Naive thymus-derived CD4-positive, alpha-beta T cell (primary cell): ENCODE measurements at regions not wholly inside any gene's neighbourhood (a gene's known extent, or its start where the extent isn't known, plus 50 kb on each side); places are given as distances from the start of the nearest gene placed in this dataset.

Experiments used
- ATAC-seq: fragments of 150-1000 bp; cut with Tn5 transposase; 2 replicates; pipeline ENCODE4 v1.10.0; 2021; ENCODE audit warnings: mild to moderate bottlenecking, moderate library complexity
- CTCF ChIA-PET: fragments of 350-600 bp; sonication (Branson Sonifier 250); formaldehyde crosslinking; loops from one replicate; lab custom pipeline; 2021; ENCODE audit warnings: antibody characterized with exemption; lab: Charles Lee
- POLR2A ChIA-PET: fragments of 350-600 bp; sonication (Branson Sonifier 250); formaldehyde crosslinking; loops from one replicate; lab custom pipeline; 2021; ENCODE audit warnings: antibody characterized with exemption, inconsistent platforms; lab: Charles Lee
- DNase-seq, 9 donors: peaks; one replicate each; pipeline versions ENCODE4 v3.0.0 to v3.0.0-alpha.2; 2020 to 2022; ENCODE audit warnings: mixed read lengths in 1 of 9
- H3K27ac ChIP-seq: one replicate; pipeline ENCODE4 v1.7.0; 2013; ENCODE audit warnings: mild to moderate bottlenecking, low read depth, low read length, moderate library complexity
- H3K27me3 ChIP-seq, 2 donors: one replicate each; pipeline ENCODE4 v1.7.0; 2013; ENCODE audit warnings: low read length in 2 of 2, mild to moderate bottlenecking in 2 of 2, moderate library complexity in 2 of 2; ENCODE audit not compliant: control insufficient read depth in 2 of 2, insufficient read depth in 2 of 2
- H3K36me3 ChIP-seq, 3 experiments: 1 replicate in 2 of 3; 2 replicates in 1 of 3; pipeline ENCODE4 v1.7.0; 2013; ENCODE audit warnings: low read length in 3 of 3, mild to moderate bottlenecking in 3 of 3, moderate library complexity in 1 of 3; ENCODE audit not compliant: insufficient read depth in 3 of 3, control insufficient read depth in 2 of 3
- H3K4me1 ChIP-seq, 2 donors: one replicate each; pipeline ENCODE4 v1.7.0; 2013; ENCODE audit warnings: low read length in 2 of 2, mild to moderate bottlenecking in 2 of 2, moderate library complexity in 1 of 2; ENCODE audit not compliant: control insufficient read depth in 2 of 2, insufficient read depth in 2 of 2
- H3K4me3 ChIP-seq: 2 replicates; pipeline ENCODE4 v1.7.0; 2013; ENCODE audit warnings: mild to moderate bottlenecking, low read length
- H3K9me3 ChIP-seq, 3 experiments: 1 replicate in 2 of 3; 2 replicates in 1 of 3; pipeline ENCODE4 v1.7.0; 2013; ENCODE audit warnings: low read length in 3 of 3; ENCODE audit not compliant: control insufficient read depth in 2 of 3
- H3K27ac Mint-ChIP-seq, 9 donors: one replicate each; pipeline ENCODE4 v1.8.0; 2020 to 2022; ENCODE audit warnings: mixed read lengths in 9 of 9, mild to moderate bottlenecking in 8 of 9, moderate library complexity in 5 of 9, inconsistent platforms in 2 of 9
- H3K27me3 Mint-ChIP-seq, 5 donors: one replicate each; pipeline ENCODE4 v1.8.0; 2021 to 2022; ENCODE audit warnings: mixed read lengths in 5 of 5, mild to moderate bottlenecking in 1 of 5
- H3K36me3 Mint-ChIP-seq, 5 donors: one replicate each; pipeline ENCODE4 v1.8.0; 2020 to 2022; ENCODE audit warnings: mixed read lengths in 5 of 5, mild to moderate bottlenecking in 3 of 5, inconsistent platforms in 1 of 5
- H3K4me1 Mint-ChIP-seq, 7 donors: one replicate each; pipeline ENCODE4 v1.8.0; 2020 to 2022; ENCODE audit warnings: mixed read lengths in 7 of 7, mild to moderate bottlenecking in 3 of 7, inconsistent platforms in 1 of 7
- H3K4me3 Mint-ChIP-seq, 10 donors: one replicate each; pipeline ENCODE4 v1.8.0; 2020 to 2022; ENCODE audit warnings: mild to moderate bottlenecking in 10 of 10, mixed read lengths in 10 of 10, moderate library complexity in 6 of 10, inconsistent platforms in 2 of 10
- H3K9me3 Mint-ChIP-seq, 11 donors: one replicate each; pipeline ENCODE4 v1.8.0; 2020 to 2022; ENCODE audit warnings: mixed read lengths in 11 of 11, mild to moderate bottlenecking in 4 of 11, inconsistent platforms in 1 of 11, moderate library complexity in 1 of 11
- intact Hi-C, 2 donors: fragments of 100-400 bp; cut with micrococcal nuclease; formaldehyde crosslinking; loops; one replicate each; pipeline ENCODE4 v1.15.1; 2023

DNA sequence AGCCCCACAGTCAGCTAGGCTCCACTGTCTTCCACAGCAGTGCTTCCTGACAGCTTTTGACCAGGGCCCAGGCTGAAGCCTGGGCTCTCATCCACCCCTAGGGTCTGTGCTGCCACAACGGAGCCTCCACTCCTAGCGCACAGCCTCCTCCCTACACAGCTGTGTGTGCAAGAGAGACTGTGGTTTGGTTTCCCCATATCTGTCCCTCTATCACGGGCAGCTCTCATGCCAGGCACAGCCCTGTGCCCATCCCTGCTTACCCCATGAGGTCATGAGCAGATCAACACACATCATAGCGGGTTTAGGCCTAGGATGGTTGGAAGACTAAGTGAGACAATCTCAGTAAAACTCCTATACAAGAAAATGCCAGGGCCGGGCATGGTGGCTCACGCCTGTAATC is 61.7 kb upstream of the PLXNA4 start:
- no peak overlapping the region for H3K27ac Mint-ChIP-seq
- H3K4me3 ChIP-seq, result no peak overlapping the region
- H3K36me3 ChIP-seq, result no peaks in the 10 kb centered on the region
- peaks cover 0 to 4% (median 0%) of the 10 kb centered on the region in 11 donors for H3K9me3 Mint-ChIP-seq
- H3K4me1 ChIP-seq, result no peaks in the 10 kb centered on the region
- H3K36me3 Mint-ChIP-seq, result no peaks in the 10 kb centered on the region
- no peaks in the 10 kb centered on the region for H3K27me3 Mint-ChIP-seq
- ATAC-seq, result no peak
- no peaks in the 10 kb centered on the region for H3K9me3 ChIP-seq
- no peak overlapping the region for H3K27ac ChIP-seq
- intact Hi-C loops, result no loop called here
- DNase-seq, result no peak
- CTCF ChIA-PET, result no interaction called here
- no peak overlapping the region for H3K4me3 Mint-ChIP-seq
- H3K27me3 ChIP-seq, result no peaks in the 10 kb centered on the region
- POLR2A ChIA-PET, result no interaction called here
- peaks cover 0 to 3% (median 0%) of the 10 kb centered on the region in 7 donors for H3K4me1 Mint-ChIP-seq

DNA sequence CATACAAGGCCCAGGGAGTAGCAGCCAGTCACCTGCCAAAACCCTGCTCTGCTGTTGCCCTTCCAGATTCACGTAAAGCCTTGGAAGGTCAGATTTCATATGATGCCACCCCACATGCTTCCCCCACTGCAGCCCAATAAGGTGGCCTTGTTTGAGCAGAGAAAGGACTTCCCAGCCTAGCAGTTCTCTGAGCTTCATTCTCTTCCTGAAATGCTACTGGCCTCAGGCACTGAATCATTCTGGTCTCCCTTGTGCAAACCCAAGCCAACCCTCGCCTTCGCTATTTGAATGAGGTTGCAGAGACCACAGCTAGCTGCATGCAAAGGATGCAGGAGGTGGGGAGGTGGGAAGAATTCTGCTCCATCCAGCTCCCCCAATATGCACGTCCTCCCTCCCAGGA is 60.3 kb upstream of the PLXNA4 start:
- H3K27me3 Mint-ChIP-seq, result no peaks in the 10 kb centered on the region
- no peak overlapping the region for H3K27ac Mint-ChIP-seq
- peaks cover 0 to 4% (median 0%) of the 10 kb centered on the region in 11 donors for H3K9me3 Mint-ChIP-seq
- Histone ChIP-seq H3K9me3 (no peaks in the 10 kb centered on the region), H3K4me3 (no peak overlapping the region), H3K27ac (no peak overlapping the region), H3K4me1 (no peaks in the 10 kb centered on the region), H3K36me3 (no peaks in the 10 kb centered on the region), H3K27me3 (no peaks in the 10 kb centered on the region)
- intact Hi-C loops, result no loop called here
- no peaks in the 10 kb centered on the region for H3K36me3 Mint-ChIP-seq
- no peak for ATAC-seq
- H3K4me3 Mint-ChIP-seq, result no peak overlapping the region
- peaks cover 0 to 3% (median 0%) of the 10 kb centered on the region in 7 donors for H3K4me1 Mint-ChIP-seq
- CTCF ChIA-PET, result interaction anchor here (0.8 kb wide), 1 partner anchor 17 kb away, joined by 3 read pairs; no protein-coding TSS in a partner anchor
- no peak for DNase-seq
- POLR2A ChIA-PET, result no interaction called here

DNA sequence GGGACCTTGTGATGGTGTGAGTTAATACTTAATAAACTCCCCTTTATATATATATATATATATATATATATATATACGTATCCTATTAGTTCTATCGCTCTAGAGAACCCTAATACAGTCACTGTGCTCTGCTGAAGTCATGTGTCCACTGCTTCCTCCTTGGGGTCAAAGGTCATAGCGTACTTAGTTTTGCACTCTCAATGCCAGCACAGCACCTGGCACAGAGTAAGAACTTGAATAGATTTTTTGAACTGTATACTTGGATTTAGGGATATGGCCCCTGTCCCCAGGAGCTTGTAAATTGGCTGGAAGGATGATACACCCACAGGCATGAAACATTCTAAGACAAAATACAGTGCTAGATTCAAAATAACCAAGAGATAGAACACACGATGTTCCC is 58.9 kb upstream of the PLXNA4 start:
- Mint-ChIP-seq H3K9me3 (peaks cover 0 to 4% (median 0%) of the 10 kb centered on the region in 11 donors), H3K36me3 (no peaks in the 10 kb centered on the region), H3K4me3 (no peak overlapping the region), H3K4me1 (peaks cover 0 to 3% (median 0%) of the 10 kb centered on the region in 7 donors), H3K27ac (peak overlapping the region in 1 of 9 donors; percentile 60), H3K27me3 (no peaks in the 10 kb centered on the region)
- ATAC-seq (no peak), DNase-seq (no peak)
- ChIA-PET CTCF (no interaction called here), POLR2A (no interaction called here)
- Histone ChIP-seq H3K27me3 (no peaks in the 10 kb centered on the region), H3K36me3 (no peaks in the 10 kb centered on the region), H3K9me3 (no peaks in the 10 kb centered on the region), H3K27ac (no peak overlapping the region), H3K4me3 (no peak overlapping the region), H3K4me1 (no peaks in the 10 kb centered on the region)
- intact Hi-C loops, result no loop called here

DNA sequence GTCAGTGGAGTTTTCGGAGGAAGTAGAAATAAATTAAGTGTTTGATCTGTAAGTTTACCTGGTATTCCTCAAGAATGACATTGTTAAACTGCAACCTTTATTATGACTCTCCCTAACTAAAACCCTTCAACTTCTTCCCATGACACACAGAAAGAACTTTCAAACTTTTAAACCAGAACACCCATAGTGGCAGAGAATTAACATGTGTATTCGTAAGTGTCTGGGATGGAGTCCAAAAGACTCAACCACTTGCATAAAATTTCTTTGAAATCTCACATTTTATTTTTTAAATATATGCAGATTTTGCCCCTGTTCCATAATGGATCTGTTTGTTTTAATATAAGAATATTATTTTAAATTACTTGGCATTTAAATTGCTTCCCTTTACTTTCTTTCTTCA is 54.6 kb upstream of the PLXNA4 start:
- Mint-ChIP-seq H3K27ac (no peak overlapping the region), H3K27me3 (peaks cover 0 to 14% (median 0%) of the 10 kb centered on the region in 5 donors), H3K4me3 (no peak overlapping the region), H3K9me3 (peaks cover 0 to 4% (median 0%) of the 10 kb centered on the region in 11 donors), H3K4me1 (peaks cover 0 to 8% (median 4%) of the 10 kb centered on the region in 7 donors), H3K36me3 (no peaks in the 10 kb centered on the region)
- no peak for ATAC-seq
- CTCF ChIA-PET, result no interaction called here
- POLR2A ChIA-PET, result no interaction called here
- Histone ChIP-seq H3K4me3 (no peak overlapping the region), H3K27me3 (no peaks in the 10 kb centered on the region), H3K36me3 (no peaks in the 10 kb centered on the region), H3K9me3 (no peaks in the 10 kb centered on the region), H3K27ac (no peak overlapping the region), H3K4me1 (no peaks in the 10 kb centered on the region)
- DNase-seq, result no peak
- intact Hi-C loops, result no loop called here
